ENCODE measurements at regions not wholly inside any gene's neighbourhood (a gene's known extent, or its start where the extent isn't known, plus 50 kb on each side); places are given as distances from the start of the nearest gene placed in this dataset.

- TF ChIP-seq CTCF (IDR thresholded peaks at IDR 0.05 in 8 of 11, conservative IDR thresholded peaks at IDR 0.05 in 3 of 11) (no peak), POLR2A (IDR thresholded peaks at IDR 0.05) (no peak)
Measured at GRCh38 chr3:98712726-98713125, 50.4 kb upstream of the ST3GAL6 start.
